ENCODE measurements at regions not wholly inside any gene's neighbourhood (a gene's known extent, or its start where the extent isn't known, plus 50 kb on each side); places are given as distances from the start of the nearest gene placed in this dataset.

- Mint-ChIP-seq H3K27ac (no peak overlapping the region), H3K4me3 (no peak overlapping the region), H3K4me1 (no peaks in the 10 kb centered on the region), H3K27me3 (ENCODE audit: insufficient read depth, low read depth, poor library complexity) (peaks cover 3% of the 10 kb centered on the region), H3K36me3 (ENCODE audit: low read depth) (no peaks in the 10 kb centered on the region), H3K9me3 (no peaks in the 10 kb centered on the region)
- H3K27ac ChIP-seq (ENCODE audit: low read depth): no peak overlapping the region
- H2AFZ ChIP-seq: no peak overlapping the region
- no peaks in the 10 kb centered on the region for H3K27me3 ChIP-seq (ENCODE audit: insufficient read depth)
- no peak for DNase-seq (ENCODE audit: low spot score)
- no peaks in the 10 kb centered on the region for H3K36me3 ChIP-seq (ENCODE audit: insufficient read depth)
- TF ChIP-seq EZH2 (IDR thresholded peaks at IDR 0.05; ENCODE audit: low read depth, unreplicated experiment) (no peak), NANOG (IDR thresholded peaks at IDR 0.05; ENCODE audit: borderline replicate concordance) (no peak), ZNF462 (CRISPR knock-in tag; IDR thresholded peaks at IDR 0.05) (no peak), JUNB (IDR thresholded peaks at IDR 0.05; ENCODE audit: unreplicated experiment) (no peak), ZNF331 (CRISPR knock-in tag; IDR thresholded peaks at IDR 0.05; ENCODE audit: low read depth) (no peak), REST (IDR thresholded peaks at IDR 0.05; ENCODE audit: unreplicated experiment) (no peak), CREB1 (CRISPR knock-in tag; IDR thresholded peaks at IDR 0.05; ENCODE audit: low read depth) (no peak), STAT1 (IDR thresholded peaks at IDR 0.05; ENCODE audit: unreplicated experiment) (no peak), CTCF (conservative IDR thresholded peaks at IDR 0.05; ENCODE audit: low read depth in 2 of 2) (no peak), ZNF114 (CRISPR knock-in tag; IDR thresholded peaks at IDR 0.05) (no peak), POLR2AphosphoS5 (IDR thresholded peaks at IDR 0.05; ENCODE audit: low read depth) (no peak)
- no peaks in the 10 kb centered on the region for H4K20me1 ChIP-seq (replicated peaks; ENCODE audit: insufficient read depth)
- no peak for ATAC-seq
- no peaks in the 10 kb centered on the region for H3F3A ChIP-seq (replicated peaks; ENCODE audit: low read depth)
- no peak overlapping the region for H3K4me3 ChIP-seq
- H3K4me1 ChIP-seq (ENCODE audit: insufficient read depth): no peaks in the 10 kb centered on the region
- no peaks in the 10 kb centered on the region for H3K79me2 ChIP-seq (replicated peaks; ENCODE audit: insufficient read depth)
- no peaks in the 10 kb centered on the region; the same call in 1 of the 2 replicates for H3K9me2 ChIP-seq (ENCODE audit: insufficient read depth)
- no peak overlapping the region for H3K4me2 ChIP-seq
Observed at GRCh38 chr18:47682876-47683275, 247.6 kb downstream of the SMAD2 start.
